Body of pancreas (tissue), 4 donors: ENCODE measurements at regions not wholly inside any gene's neighbourhood (a gene's known extent, or its start where the extent isn't known, plus 50 kb on each side); places are given as distances from the start of the nearest gene placed in this dataset.

Experiments
- POLR2A ChIP-seq, 3 donors: fragments of 450-650 bp; IDR thresholded peaks; one replicate each; pipeline ENCODE4 v1.6.1; 2016; ENCODE audit warnings: antibody characterized with exemption in 3 of 3, mild to moderate bottlenecking in 2 of 3
- TF ChIP-seq, protein P1 (sequence below), 7 experiments: fragments of 450-650 bp in 4 of 7; fragments of 200-600 bp in 3 of 7; sonication (generic) in 3 of 7; IDR thresholded peaks; one replicate each; pipeline ENCODE4 v1.5.1; 2016 to 2019; ENCODE audit warnings: antibody characterized with exemption in 7 of 7

DNA sequence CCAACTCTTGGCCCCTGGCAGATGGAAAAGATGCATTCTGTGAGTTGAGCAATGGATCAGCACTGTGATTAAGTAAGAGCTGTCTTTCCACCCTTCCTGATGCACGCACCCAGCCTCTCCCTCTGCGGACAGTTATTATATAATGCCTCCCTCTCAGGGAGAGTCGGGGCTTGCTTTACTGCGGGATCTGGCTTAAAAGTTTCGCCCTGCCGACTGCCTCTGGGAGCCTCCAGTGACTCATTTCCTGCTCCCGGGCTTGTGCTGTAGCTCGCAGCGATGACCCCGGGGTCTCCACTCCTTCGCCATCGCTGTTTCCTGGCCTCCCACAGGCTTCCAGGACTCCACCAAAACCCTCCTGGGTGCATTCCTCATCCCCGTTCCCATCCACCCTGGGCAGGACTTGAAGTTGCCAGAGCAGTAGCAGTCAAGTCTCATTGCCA is 107.4 kb upstream of the SLC7A1 start:
- no peak for TF ChIP-seq POLR2A (IDR thresholded peaks at IDR 0.05)
- TF ChIP-seq, protein P1, sequence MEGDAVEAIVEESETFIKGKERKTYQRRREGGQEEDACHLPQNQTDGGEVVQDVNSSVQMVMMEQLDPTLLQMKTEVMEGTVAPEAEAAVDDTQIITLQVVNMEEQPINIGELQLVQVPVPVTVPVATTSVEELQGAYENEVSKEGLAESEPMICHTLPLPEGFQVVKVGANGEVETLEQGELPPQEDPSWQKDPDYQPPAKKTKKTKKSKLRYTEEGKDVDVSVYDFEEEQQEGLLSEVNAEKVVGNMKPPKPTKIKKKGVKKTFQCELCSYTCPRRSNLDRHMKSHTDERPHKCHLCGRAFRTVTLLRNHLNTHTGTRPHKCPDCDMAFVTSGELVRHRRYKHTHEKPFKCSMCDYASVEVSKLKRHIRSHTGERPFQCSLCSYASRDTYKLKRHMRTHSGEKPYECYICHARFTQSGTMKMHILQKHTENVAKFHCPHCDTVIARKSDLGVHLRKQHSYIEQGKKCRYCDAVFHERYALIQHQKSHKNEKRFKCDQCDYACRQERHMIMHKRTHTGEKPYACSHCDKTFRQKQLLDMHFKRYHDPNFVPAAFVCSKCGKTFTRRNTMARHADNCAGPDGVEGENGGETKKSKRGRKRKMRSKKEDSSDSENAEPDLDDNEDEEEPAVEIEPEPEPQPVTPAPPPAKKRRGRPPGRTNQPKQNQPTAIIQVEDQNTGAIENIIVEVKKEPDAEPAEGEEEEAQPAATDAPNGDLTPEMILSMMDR (IDR thresholded peaks at IDR 0.05), result no peak
